HEK293T (cell line): ENCODE measurements at regions not wholly inside any gene's neighbourhood (a gene's known extent, or its start where the extent isn't known, plus 50 kb on each side); places are given as distances from the start of the nearest gene placed in this dataset.

ENCODE experiments used
- CTCF ChIA-PET: fragments of 350-600 bp; formaldehyde crosslinking; extraction: SDS; loops from one replicate; lab custom pipeline; 2021; ENCODE audit warnings: antibody characterized with exemption, inconsistent platforms; lab: Yijun Ruan, JAX
- POLR2A ChIA-PET: fragments of 350-600 bp; formaldehyde crosslinking; extraction: SDS; loops from one replicate; lab custom pipeline; 2020; ENCODE audit warnings: antibody characterized with exemption, inconsistent platforms; lab: Yijun Ruan, JAX
- DNase-seq: peaks from one replicate; pipeline ENCODE4 v3.0.0; 2012; ENCODE audit warnings: mixed read lengths; ENCODE audit errors: extremely low spot score
- ARNT ChIP-seq: fragments of 450-650 bp; IDR thresholded peaks from 2 replicates; pipeline ENCODE4 v1.6.1; 2017; ENCODE audit warnings: mild to moderate bottlenecking
- BHLHE40 ChIP-seq: fragments of 450-650 bp; IDR thresholded peaks from 2 replicates; pipeline ENCODE4 v1.6.1; 2016; ENCODE audit warnings: mild to moderate bottlenecking, moderate library complexity, borderline replicate concordance
- CTBP1 ChIP-seq: fragments of 450-650 bp; IDR thresholded peaks from 2 replicates; pipeline ENCODE4 v1.6.1; 2016; ENCODE audit warnings: borderline replicate concordance
- ELF4 ChIP-seq: fragments of 450-650 bp; IDR thresholded peaks from 2 replicates; pipeline ENCODE4 v1.6.1; 2017; ENCODE audit warnings: antibody characterized with exemption
- FOXA1 ChIP-seq: fragments of 450-650 bp; IDR thresholded peaks from 2 replicates; pipeline ENCODE4 v1.6.1; 2016; ENCODE audit warnings: mild to moderate bottlenecking
- FOXK2 ChIP-seq: fragments of 450-650 bp; IDR thresholded peaks from 2 replicates; pipeline ENCODE4 v1.6.1; 2016; ENCODE audit warnings: mild to moderate bottlenecking
- FOXM1 ChIP-seq: fragments of 450-650 bp; IDR thresholded peaks from 2 replicates; pipeline ENCODE4 v1.6.1; 2017; ENCODE audit warnings: mild to moderate bottlenecking, borderline replicate concordance
- HDGF ChIP-seq: fragments of 450-650 bp; IDR thresholded peaks from 2 replicates; pipeline ENCODE4 v1.6.1; 2017; ENCODE audit warnings: antibody characterized with exemption, borderline replicate concordance
- L3MBTL2 ChIP-seq: fragments of 450-650 bp; conservative IDR thresholded peaks from 2 replicates; pipeline ENCODE4 v1.6.1; 2016; ENCODE audit warnings: mild to moderate bottlenecking
- LEF1 ChIP-seq: fragments of 450-650 bp; IDR thresholded peaks from 2 replicates; pipeline ENCODE4 v1.6.1; 2017; ENCODE audit warnings: mild to moderate bottlenecking, borderline replicate concordance
- NFRKB ChIP-seq: fragments of 450-650 bp; IDR thresholded peaks from 2 replicates; pipeline ENCODE4 v1.6.1; 2016; ENCODE audit warnings: mild to moderate bottlenecking, moderate library complexity
- PKNOX1 ChIP-seq: fragments of 450-650 bp; IDR thresholded peaks from 2 replicates; pipeline ENCODE4 v1.6.1; 2016
- SP1 ChIP-seq: fragments of 450-650 bp; IDR thresholded peaks from 2 replicates; pipeline ENCODE4 v1.6.1; 2017
- SUZ12 ChIP-seq: fragments of 450-650 bp; IDR thresholded peaks from 2 replicates; pipeline ENCODE4 v1.6.1; 2016; ENCODE audit warnings: mild to moderate bottlenecking
- TARDBP ChIP-seq: fragments of 450-650 bp; IDR thresholded peaks from 2 replicates; pipeline ENCODE4 v1.6.1; 2016
- ZNF384 ChIP-seq: fragments of 450-650 bp; IDR thresholded peaks from 2 replicates; pipeline ENCODE4 v1.6.1; 2016

GRCh38 chr3:34145796-34146195 lies 347.4 kb downstream of the PDCD6IP start:
- DNase-seq: no peak
- TF ChIP-seq FOXM1 (no peak), ELF4 (no peak), ARNT (no peak), BHLHE40 (no peak), ZNF384 (no peak), SUZ12 (no peak), PKNOX1 (no peak), FOXA1 (no peak), LEF1 (no peak), L3MBTL2 (no peak), SP1 (no peak), TARDBP (no peak)
- CTCF ChIA-PET: no interaction called here
- POLR2A ChIA-PET: no interaction called here

DNA sequence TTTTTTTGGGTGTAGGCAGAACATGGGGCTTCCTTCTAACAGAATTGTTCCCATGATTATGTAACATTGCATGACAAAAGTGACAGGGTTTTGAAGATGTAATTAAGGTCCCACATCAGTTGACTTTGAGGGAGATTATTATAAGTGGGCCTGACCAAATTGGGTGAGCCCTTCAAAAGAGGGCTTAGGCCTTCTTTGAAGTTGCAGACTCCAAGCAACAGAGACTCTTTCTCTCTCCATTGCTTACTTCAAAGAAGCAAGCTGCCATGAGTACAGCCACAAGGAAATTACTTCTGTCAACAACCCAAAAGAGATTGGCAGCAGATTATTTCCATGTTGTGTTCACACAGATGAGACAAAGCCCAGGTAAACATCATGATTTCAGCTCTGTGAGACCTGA lies 348.2 kb downstream of the PDCD6IP start:
- DNase-seq: no peak
- ChIA-PET POLR2A (no interaction called here), CTCF (no interaction called here)
- TF ChIP-seq LEF1 (no peak), SUZ12 (no peak), FOXK2 (no peak), SP1 (no peak), ARNT (no peak), FOXM1 (no peak), ZNF384 (no peak), L3MBTL2 (no peak)

GRCh38 chr3:34150992-34151391 lies 352.6 kb downstream of the PDCD6IP start:
- no peak for TF ChIP-seq FOXA1
- no peak for TF ChIP-seq ZNF384
- TF ChIP-seq PKNOX1: no peak
- no peak for TF ChIP-seq BHLHE40
- no peak for TF ChIP-seq ELF4
- TF ChIP-seq SUZ12: no peak
- no peak for TF ChIP-seq ARNT
- TF ChIP-seq HDGF: no peak
- TF ChIP-seq SP1: no peak
- no peak for TF ChIP-seq FOXM1
- TF ChIP-seq L3MBTL2: no peak
- TF ChIP-seq NFRKB: no peak
- no peak for TF ChIP-seq TARDBP
- no peak for TF ChIP-seq CTBP1
- TF ChIP-seq LEF1: no peak
- POLR2A ChIA-PET: no interaction called here
- CTCF ChIA-PET: interaction anchor here (0.7 kb wide), 1 partner anchor 1496 kb away, joined by 3 read pairs; no protein-coding TSS in a partner anchor
- no peak for DNase-seq

DNA sequence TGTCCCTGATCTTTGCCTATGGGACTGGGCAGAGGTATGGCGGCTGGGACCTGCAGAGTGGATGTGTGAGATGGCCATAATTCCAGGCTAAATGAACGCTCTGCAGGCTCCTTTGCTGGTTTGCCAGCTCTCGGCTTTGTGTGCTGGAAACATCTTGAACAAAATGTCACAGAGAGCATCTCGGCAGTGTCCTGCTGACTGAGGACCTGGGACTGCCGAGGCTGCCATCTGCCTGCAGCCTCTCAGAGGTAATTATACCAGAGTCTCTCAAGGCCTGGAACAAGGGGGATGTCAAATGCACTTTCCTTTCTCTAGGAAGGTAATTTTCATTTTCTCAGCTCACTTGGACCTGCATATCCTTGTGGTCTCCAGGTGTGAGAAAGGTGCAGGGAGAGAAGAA lies 354.2 kb downstream of the PDCD6IP start:
- no peak for DNase-seq
- CTCF ChIA-PET: no interaction called here
- POLR2A ChIA-PET: no interaction called here
- no peak for TF ChIP-seq FOXM1
- no peak for TF ChIP-seq FOXA1

- DNase-seq: no peak
- TF ChIP-seq SUZ12: no peak
- TF ChIP-seq ARNT: no peak
- TF ChIP-seq CTBP1: no peak
- TF ChIP-seq ZNF384: no peak
- no peak for TF ChIP-seq PKNOX1
- ChIA-PET CTCF (no interaction called here), POLR2A (no interaction called here)
Measured at GRCh38 chr3:34155108-34155507, 356.7 kb downstream of the PDCD6IP start.

- CTCF ChIA-PET: no interaction called here
- DNase-seq: no peak
- POLR2A ChIA-PET: no interaction called here
- TF ChIP-seq LEF1 (no peak), SP1 (no peak), BHLHE40 (no peak), ARNT (no peak), SUZ12 (no peak), CTBP1 (no peak), FOXA1 (no peak), TARDBP (no peak)
Measured at GRCh38 chr3:34155666-34156065, 357.2 kb downstream of the PDCD6IP start.

DNA sequence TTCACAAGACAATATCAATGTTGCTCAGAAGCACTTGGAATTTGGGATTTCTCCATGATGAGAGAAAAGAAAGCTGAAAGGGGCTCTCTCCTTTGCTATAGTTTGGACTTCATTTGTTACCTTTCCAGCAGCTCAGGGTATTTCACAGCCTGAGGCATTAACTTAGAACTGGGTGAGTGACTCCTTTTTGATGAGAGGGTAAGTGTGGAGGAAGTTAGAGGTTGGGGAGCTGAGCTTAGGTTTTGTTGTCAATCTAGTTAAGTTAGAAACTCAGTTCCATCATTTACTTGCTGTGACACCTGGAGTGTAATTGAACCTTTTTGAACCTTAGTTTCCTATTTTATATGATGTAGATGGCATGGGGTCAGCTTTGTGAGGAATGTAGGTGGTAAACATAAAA lies 359.1 kb downstream of the PDCD6IP start:
- TF ChIP-seq HDGF (no peak), FOXA1 (no peak), SUZ12 (no peak), FOXK2 (no peak), CTBP1 (no peak), ZNF384 (no peak), NFRKB (no peak), SP1 (no peak), FOXM1 (no peak), BHLHE40 (no peak), LEF1 (no peak), PKNOX1 (no peak), L3MBTL2 (no peak), TARDBP (no peak), ELF4 (no peak), ARNT (no peak)
- DNase-seq: no peak
- ChIA-PET POLR2A (no interaction called here), CTCF (no interaction called here)
